ENCODE measurements at regions not wholly inside any gene's neighbourhood (a gene's known extent, or its start where the extent isn't known, plus 50 kb on each side); places are given as distances from the start of the nearest gene placed in this dataset.

DNA sequence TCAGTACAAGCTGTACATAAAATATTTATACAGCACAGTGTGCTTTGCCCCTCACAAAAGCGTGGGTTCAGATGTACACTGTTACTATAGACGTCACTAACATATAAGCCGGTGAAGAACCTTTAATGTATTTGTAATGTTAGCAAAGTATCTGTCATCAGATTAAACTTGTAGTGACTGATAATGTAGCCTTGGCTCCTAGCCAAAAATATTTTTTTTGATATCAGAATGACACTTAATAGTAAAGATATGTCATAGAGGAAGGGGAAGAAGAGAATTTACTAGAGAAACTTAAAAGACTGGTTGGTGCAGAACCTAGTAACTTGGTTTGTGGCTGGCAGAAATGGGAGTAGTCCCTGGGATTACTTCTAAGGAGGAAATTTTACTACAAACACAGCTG, 258.7 kb upstream of the DMRT1 start (continued):
- no peak for TF ChIP-seq MAFK (IDR thresholded peaks at IDR 0.05; ENCODE audit: partially characterized antibody)

DNA sequence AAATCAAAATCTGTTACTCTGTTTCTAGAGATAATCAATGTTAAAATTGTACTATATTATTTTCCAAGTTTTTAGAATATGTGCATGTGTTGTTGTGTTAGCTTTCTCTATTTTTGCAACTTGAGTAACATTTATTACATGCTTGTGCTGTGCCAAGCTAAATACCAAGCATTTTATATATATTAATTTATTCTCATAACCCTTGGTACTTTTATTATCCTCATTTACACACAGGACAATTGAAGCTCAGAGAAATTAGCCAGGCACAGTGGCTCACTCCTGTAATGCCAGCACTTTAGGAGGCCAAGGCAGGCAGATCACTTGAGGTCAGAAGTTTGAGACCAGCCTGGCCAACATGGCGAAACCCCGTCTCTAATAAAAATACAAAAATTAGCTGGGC, 254.0 kb upstream of the DMRT1 start:
- H3K27ac ChIP-seq: no peak overlapping the region
- no peak for TF ChIP-seq CBX2 (IDR thresholded peaks at IDR 0.05; ENCODE audit: borderline replicate concordance, low read depth)
- TF ChIP-seq CHD4 (IDR thresholded peaks at IDR 0.05; ENCODE audit: borderline replicate concordance): no peak
- TF ChIP-seq JUNB (IDR thresholded peaks at IDR 0.05): no peak
- no peak for TF ChIP-seq RCOR1 (IDR thresholded peaks at IDR 0.05; ENCODE audit: low read depth, low read length)
- no peak for TF ChIP-seq EP300 (IDR thresholded peaks at IDR 0.05)
- no peak for TF ChIP-seq HEYL (CRISPR knock-in tag; IDR thresholded peaks at IDR 0.05)
- TF ChIP-seq NFE2L2 (conservative IDR thresholded peaks at IDR 0.05; ENCODE audit: low read length): no peak
- TF ChIP-seq TFCP2L1 (CRISPR knock-in tag; IDR thresholded peaks at IDR 0.05): no peak
- no peak for TF ChIP-seq ZNF302 (CRISPR knock-in tag; IDR thresholded peaks at IDR 0.05)
- no peak for TF ChIP-seq HOXB5 (CRISPR knock-in tag; IDR thresholded peaks at IDR 0.05)
- CTCF ChIA-PET: no interaction called here
- WGBS (ENCODE audit: missing lambda C conversion rate): 100% methylated on average over 2 of the region's 2 CpGs
- no peak overlapping the region for H3K4me3 ChIP-seq
- H3K9me3 ChIP-seq: no peaks in the 10 kb centered on the region
- no peak for DNase-seq (ENCODE audit: low read depth in 1 of 2, low spot score in 1 of 2)
- POLR2A ChIA-PET: no interaction called here
- no peak overlapping the region for H3K4me2 ChIP-seq
- peaks cover 41% of the 10 kb centered on the region for H3K4me1 ChIP-seq
- FAIRE-seq: no peak
- ATAC-seq: no peak

DNA sequence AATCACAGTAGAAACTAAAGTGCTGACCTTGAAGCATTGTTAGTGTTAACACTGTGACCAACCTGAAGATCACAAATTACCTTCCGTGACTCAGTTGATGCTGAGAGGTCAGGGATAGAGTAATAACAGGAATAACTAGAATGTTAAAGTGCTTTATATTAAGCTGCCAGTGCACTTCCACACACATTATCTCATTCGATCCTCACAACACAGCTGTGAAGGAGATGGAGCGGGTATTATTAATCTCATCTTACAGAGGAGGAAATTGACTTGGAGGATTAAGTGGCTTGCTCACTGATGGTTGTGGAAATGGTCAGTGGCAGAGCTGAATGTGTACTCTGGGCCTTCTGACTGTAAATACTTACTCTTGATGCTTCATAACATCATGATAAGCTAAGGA, 252.5 kb upstream of the DMRT1 start:
- DNase-seq (ENCODE audit: low read depth in 1 of 2, low spot score in 1 of 2) (no peak), ATAC-seq (no peak), FAIRE-seq (no peak)
- no peak overlapping the region for H3K4me3 ChIP-seq
- ChIA-PET POLR2A (no interaction called here), CTCF (no interaction called here)
- H3K4me1 ChIP-seq: peaks cover 44% of the 10 kb centered on the region
- peak overlapping the region; percentile 61 for H3K4me2 ChIP-seq
- H3K27ac ChIP-seq: peak overlapping the region; percentile 67 to 68
- TF ChIP-seq FOSL2 (IDR thresholded peaks at IDR 0.05) (no peak), FOSL2 (CRISPR knock-in tag; IDR thresholded peaks at IDR 0.05) (no peak), POLR2AphosphoS2 (conservative IDR thresholded peaks at IDR 0.05; ENCODE audit: low read length) (no peak), EHMT2 (IDR thresholded peaks at IDR 0.05; ENCODE audit: low read depth) (no peak), HEYL (CRISPR knock-in tag; IDR thresholded peaks at IDR 0.05) (no peak), TP53 (CRISPR knock-in tag; IDR thresholded peaks at IDR 0.05) (no peak), GATA3 (IDR thresholded peaks at IDR 0.05; ENCODE audit: borderline replicate concordance) (no peak), CBX2 (IDR thresholded peaks at IDR 0.05; ENCODE audit: borderline replicate concordance, low read depth) (no peak), JUNB (IDR thresholded peaks at IDR 0.05) (no peak), MAFK (IDR thresholded peaks at IDR 0.05; ENCODE audit: partially characterized antibody) (no peak), POLR2A (IDR thresholded peaks at IDR 0.05; ENCODE audit: low read length) (no peak), CEBPB (IDR thresholded peaks at IDR 0.05) (no peak), FOXS1 (CRISPR knock-in tag; IDR thresholded peaks at IDR 0.05) (no peak)
- TF ChIP-seq, protein P1, sequence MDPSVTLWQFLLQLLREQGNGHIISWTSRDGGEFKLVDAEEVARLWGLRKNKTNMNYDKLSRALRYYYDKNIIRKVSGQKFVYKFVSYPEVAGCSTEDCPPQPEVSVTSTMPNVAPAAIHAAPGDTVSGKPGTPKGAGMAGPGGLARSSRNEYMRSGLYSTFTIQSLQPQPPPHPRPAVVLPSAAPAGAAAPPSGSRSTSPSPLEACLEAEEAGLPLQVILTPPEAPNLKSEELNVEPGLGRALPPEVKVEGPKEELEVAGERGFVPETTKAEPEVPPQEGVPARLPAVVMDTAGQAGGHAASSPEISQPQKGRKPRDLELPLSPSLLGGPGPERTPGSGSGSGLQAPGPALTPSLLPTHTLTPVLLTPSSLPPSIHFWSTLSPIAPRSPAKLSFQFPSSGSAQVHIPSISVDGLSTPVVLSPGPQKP (IDR thresholded peaks at IDR 0.05; ENCODE audit: low read depth, low read length): no peak
- TF ChIP-seq, protein P2, sequence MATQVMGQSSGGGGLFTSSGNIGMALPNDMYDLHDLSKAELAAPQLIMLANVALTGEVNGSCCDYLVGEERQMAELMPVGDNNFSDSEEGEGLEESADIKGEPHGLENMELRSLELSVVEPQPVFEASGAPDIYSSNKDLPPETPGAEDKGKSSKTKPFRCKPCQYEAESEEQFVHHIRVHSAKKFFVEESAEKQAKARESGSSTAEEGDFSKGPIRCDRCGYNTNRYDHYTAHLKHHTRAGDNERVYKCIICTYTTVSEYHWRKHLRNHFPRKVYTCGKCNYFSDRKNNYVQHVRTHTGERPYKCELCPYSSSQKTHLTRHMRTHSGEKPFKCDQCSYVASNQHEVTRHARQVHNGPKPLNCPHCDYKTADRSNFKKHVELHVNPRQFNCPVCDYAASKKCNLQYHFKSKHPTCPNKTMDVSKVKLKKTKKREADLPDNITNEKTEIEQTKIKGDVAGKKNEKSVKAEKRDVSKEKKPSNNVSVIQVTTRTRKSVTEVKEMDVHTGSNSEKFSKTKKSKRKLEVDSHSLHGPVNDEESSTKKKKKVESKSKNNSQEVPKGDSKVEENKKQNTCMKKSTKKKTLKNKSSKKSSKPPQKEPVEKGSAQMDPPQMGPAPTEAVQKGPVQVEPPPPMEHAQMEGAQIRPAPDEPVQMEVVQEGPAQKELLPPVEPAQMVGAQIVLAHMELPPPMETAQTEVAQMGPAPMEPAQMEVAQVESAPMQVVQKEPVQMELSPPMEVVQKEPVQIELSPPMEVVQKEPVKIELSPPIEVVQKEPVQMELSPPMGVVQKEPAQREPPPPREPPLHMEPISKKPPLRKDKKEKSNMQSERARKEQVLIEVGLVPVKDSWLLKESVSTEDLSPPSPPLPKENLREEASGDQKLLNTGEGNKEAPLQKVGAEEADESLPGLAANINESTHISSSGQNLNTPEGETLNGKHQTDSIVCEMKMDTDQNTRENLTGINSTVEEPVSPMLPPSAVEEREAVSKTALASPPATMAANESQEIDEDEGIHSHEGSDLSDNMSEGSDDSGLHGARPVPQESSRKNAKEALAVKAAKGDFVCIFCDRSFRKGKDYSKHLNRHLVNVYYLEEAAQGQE (IDR thresholded peaks at IDR 0.05): no peak
- TF ChIP-seq, protein P3, sequence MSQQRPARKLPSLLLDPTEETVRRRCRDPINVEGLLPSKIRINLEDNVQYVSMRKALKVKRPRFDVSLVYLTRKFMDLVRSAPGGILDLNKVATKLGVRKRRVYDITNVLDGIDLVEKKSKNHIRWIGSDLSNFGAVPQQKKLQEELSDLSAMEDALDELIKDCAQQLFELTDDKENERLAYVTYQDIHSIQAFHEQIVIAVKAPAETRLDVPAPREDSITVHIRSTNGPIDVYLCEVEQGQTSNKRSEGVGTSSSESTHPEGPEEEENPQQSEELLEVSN (IDR thresholded peaks at IDR 0.05; ENCODE audit: borderline replicate concordance, low read depth): no peak
- no peaks in the 10 kb centered on the region for H3K9me3 ChIP-seq
- 81% methylated on average over 3 of the region's 3 CpGs for WGBS (ENCODE audit: missing lambda C conversion rate)

Measured in A549 (cell line).